ENCODE measurements at regions not wholly inside any gene's neighbourhood (a gene's known extent, or its start where the extent isn't known, plus 50 kb on each side); places are given as distances from the start of the nearest gene placed in this dataset.

- CTCF ChIA-PET = no interaction called here
- no peaks in the 10 kb centered on the region for H3K27me3 Mint-ChIP-seq (ENCODE audit: insufficient read depth, unreplicated experiment)
- intact Hi-C loops (cut with micrococcal nuclease; ENCODE audit: unreplicated experiment) = no loop called here
- H3K9me3 ChIP-seq = no peaks in the 10 kb centered on the region
- no peak for TF ChIP-seq CTCF (IDR thresholded peaks at IDR 0.05; ENCODE audit: insufficient read depth in 1 of 2, low read depth in 1 of 2, low read length in 1 of 2, severe bottlenecking in 1 of 2, unreplicated experiment in 1 of 2)
- H3K27me3 ChIP-seq (replicated peaks; ENCODE audit: control insufficient read depth, insufficient read depth, low read length) = no peaks in the 10 kb centered on the region
- no peak for DNase-seq
- POLR2A ChIA-PET = no interaction called here
- H3K36me3 Mint-ChIP-seq (ENCODE audit: insufficient read depth, unreplicated experiment) = no peaks in the 10 kb centered on the region
- no peak overlapping the region for H3K4me3 Mint-ChIP-seq (ENCODE audit: unreplicated experiment)
- no peaks in the 10 kb centered on the region for H3K4me1 ChIP-seq
- no peaks in the 10 kb centered on the region for H3K4me1 Mint-ChIP-seq (ENCODE audit: low read depth, unreplicated experiment)
- no peaks in the 10 kb centered on the region for H3K36me3 ChIP-seq (ENCODE audit: control insufficient read depth, insufficient read depth, low read length)
- no TSS peak for BruUV-seq (replicated peaks)
- H3K9me3 Mint-ChIP-seq (ENCODE audit: unreplicated experiment) = no peaks in the 10 kb centered on the region
- no peak overlapping the region for H3K4me3 ChIP-seq (ENCODE audit: low read depth, low read length)
- H3K27ac Mint-ChIP-seq (ENCODE audit: unreplicated experiment) = no peak overlapping the region
These were observed 246.1 kb upstream of the ADGRL4 start for GRCh38 chr1:79252598-79252997.

- BruUV-seq (replicated peaks) = no TSS peak
- H3K4me1 Mint-ChIP-seq (ENCODE audit: low read depth, unreplicated experiment) = no peaks in the 10 kb centered on the region
These were observed 233.3 kb upstream of the ADGRL4 start for GRCh38 chr1:79239840-79240239.

GRCh38 chr1:79235301-79236002, 228.9 kb upstream of the ADGRL4 start:
- no peak overlapping the region for H3K4me3 ChIP-seq (ENCODE audit: low read depth, low read length)
- no peaks in the 10 kb centered on the region for H3K36me3 Mint-ChIP-seq (ENCODE audit: insufficient read depth, unreplicated experiment)
- no peak for DNase-seq
- POLR2A ChIA-PET = no interaction called here
- H3K4me1 ChIP-seq = no peaks in the 10 kb centered on the region
- H3K27me3 ChIP-seq (replicated peaks; ENCODE audit: control insufficient read depth, insufficient read depth, low read length) = no peaks in the 10 kb centered on the region
- no peaks in the 10 kb centered on the region for H3K4me1 Mint-ChIP-seq (ENCODE audit: low read depth, unreplicated experiment)
- H3K27ac Mint-ChIP-seq (ENCODE audit: unreplicated experiment) = no peak overlapping the region
- no peak for TF ChIP-seq CTCF (IDR thresholded peaks at IDR 0.05; ENCODE audit: insufficient read depth in 1 of 2, low read depth in 1 of 2, low read length in 1 of 2, severe bottlenecking in 1 of 2, unreplicated experiment in 1 of 2)
- no peak overlapping the region for H3K4me3 Mint-ChIP-seq (ENCODE audit: unreplicated experiment)
- no peaks in the 10 kb centered on the region for H3K9me3 Mint-ChIP-seq (ENCODE audit: unreplicated experiment)
- no TSS peak for BruUV-seq (replicated peaks)
- no peaks in the 10 kb centered on the region for H3K27me3 Mint-ChIP-seq (ENCODE audit: insufficient read depth, unreplicated experiment)
- no peaks in the 10 kb centered on the region for H3K36me3 ChIP-seq (ENCODE audit: control insufficient read depth, insufficient read depth, low read length)
- intact Hi-C loops (cut with micrococcal nuclease; ENCODE audit: unreplicated experiment) = no loop called here
- CTCF ChIA-PET = no interaction called here
- no peaks in the 10 kb centered on the region for H3K9me3 ChIP-seq

More at GRCh38 chr1:79239840-79240239, 233.3 kb upstream of the ADGRL4 start:
- no peak for DNase-seq
- intact Hi-C loops (cut with micrococcal nuclease; ENCODE audit: unreplicated experiment) = no loop called here
- no peak for TF ChIP-seq CTCF (IDR thresholded peaks at IDR 0.05; ENCODE audit: insufficient read depth in 1 of 2, low read depth in 1 of 2, low read length in 1 of 2, severe bottlenecking in 1 of 2, unreplicated experiment in 1 of 2)
- H3K36me3 Mint-ChIP-seq (ENCODE audit: insufficient read depth, unreplicated experiment) = no peaks in the 10 kb centered on the region
- ChIA-PET POLR2A (no interaction called here), CTCF (no interaction called here)
- Histone ChIP-seq H3K36me3 (ENCODE audit: control insufficient read depth, insufficient read depth, low read length) (no peaks in the 10 kb centered on the region), H3K27me3 (replicated peaks; ENCODE audit: control insufficient read depth, insufficient read depth, low read length) (no peaks in the 10 kb centered on the region), H3K4me1 (no peaks in the 10 kb centered on the region), H3K4me3 (ENCODE audit: low read depth, low read length) (no peak overlapping the region), H3K9me3 (no peaks in the 10 kb centered on the region)
- no peaks in the 10 kb centered on the region for H3K27me3 Mint-ChIP-seq (ENCODE audit: insufficient read depth, unreplicated experiment)
- H3K9me3 Mint-ChIP-seq (ENCODE audit: unreplicated experiment) = no peaks in the 10 kb centered on the region
- no peak overlapping the region for H3K4me3 Mint-ChIP-seq (ENCODE audit: unreplicated experiment)
- no peak overlapping the region for H3K27ac Mint-ChIP-seq (ENCODE audit: unreplicated experiment)

Data from Caco-2 (cell line).